CD4-positive, alpha-beta T cell treated with Interferon alpha-2 for 1 hour (primary cell): ENCODE measurements at regions not wholly inside any gene's neighbourhood (a gene's known extent, or its start where the extent isn't known, plus 50 kb on each side); places are given as distances from the start of the nearest gene placed in this dataset.
"Not testable (repeated sequence)": the region's sequence is repeated elsewhere in the genome, so short reads cannot be mapped to it uniquely, and the experiment has no call there.

Experiments
- DNase-seq, 2 donors: peaks; one replicate each; pipeline ENCODE4 v3.0.0-alpha.2; 2020 to 2022

GRCh38 chr1:14141656-14142055 lies 441.7 kb downstream of the PRDM2 start:
- DNase-seq: no peak

GRCh38 chr1:14142397-14143100 lies 442.6 kb downstream of the PRDM2 start:
- no peak for DNase-seq

- no peak for DNase-seq
Observed at GRCh38 chr1:14143777-14144176, 443.8 kb downstream of the PRDM2 start.

GRCh38 chr1:14148526-14148925 lies 448.5 kb downstream of the PRDM2 start:
- DNase-seq: no peak

DNA sequence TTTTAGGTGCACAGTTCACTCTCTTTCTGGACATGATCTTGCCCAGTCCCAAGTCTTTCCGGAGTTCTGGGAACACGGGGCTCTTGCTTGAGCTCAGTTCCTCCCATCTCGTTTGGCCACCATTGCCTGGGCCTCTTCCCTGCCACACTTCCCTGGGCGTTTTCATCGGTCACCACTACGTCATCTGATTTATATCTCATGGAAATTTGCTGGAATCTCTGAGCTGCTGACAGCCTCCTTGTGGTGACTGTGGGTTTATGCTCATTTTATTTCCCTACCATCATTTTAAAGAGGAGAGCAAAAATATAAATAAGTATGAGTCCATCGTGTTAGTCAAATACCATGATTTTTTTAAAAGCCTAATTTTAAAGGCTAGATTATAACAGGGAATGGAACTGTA lies 449.1 kb upstream of the KAZN start:
- DNase-seq: no peak

GRCh38 chr1:14156543-14156942 lies 441.9 kb upstream of the KAZN start:
- no peak for DNase-seq

- DNase-seq: no peak
Observed at GRCh38 chr1:14160781-14161180, 437.7 kb upstream of the KAZN start.

GRCh38 chr1:14163246-14163645 lies 435.2 kb upstream of the KAZN start:
- DNase-seq: no peak

DNA sequence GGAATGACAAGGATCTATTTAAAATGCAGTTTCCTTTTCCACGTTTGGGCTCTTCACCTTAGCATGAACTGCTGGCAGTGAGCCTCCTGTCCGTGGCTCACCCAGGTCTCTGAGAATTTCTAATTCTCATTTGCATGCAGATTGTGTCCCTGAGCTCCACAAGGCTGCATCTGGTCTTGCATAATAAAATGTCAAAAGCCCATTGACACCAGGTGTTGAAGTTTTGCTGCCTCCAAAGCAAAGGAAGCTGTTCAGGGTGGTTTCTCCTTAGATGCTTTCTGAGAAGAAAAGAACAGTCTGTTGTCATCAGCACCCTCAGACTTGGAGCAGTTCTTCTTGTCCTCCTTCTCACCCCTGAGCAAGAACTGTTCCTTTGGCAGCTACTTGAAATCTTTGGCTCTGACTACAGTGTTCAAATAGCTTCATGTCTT lies 433.1 kb upstream of the KAZN start:
- DNase-seq: no peak

DNA sequence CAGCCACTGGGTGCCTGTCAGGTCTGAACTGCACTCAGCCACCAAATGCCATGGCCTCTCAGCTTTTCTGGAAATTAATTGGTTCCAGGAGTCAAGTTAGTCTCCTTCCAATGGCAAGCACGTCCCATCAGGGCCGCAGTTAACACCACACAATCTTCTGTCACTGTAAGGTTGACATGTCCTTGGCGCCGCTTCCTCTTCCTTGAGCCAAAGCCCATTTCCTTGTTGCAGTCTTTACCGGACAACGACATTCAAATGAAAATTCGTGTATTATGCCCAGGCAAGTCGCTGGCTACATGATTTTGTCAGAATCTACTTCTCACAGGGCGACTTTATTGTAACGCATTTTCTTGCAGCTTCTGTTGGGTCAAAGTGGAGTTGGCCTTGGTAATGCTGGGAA lies 430.6 kb upstream of the KAZN start:
- no peak for DNase-seq

DNA sequence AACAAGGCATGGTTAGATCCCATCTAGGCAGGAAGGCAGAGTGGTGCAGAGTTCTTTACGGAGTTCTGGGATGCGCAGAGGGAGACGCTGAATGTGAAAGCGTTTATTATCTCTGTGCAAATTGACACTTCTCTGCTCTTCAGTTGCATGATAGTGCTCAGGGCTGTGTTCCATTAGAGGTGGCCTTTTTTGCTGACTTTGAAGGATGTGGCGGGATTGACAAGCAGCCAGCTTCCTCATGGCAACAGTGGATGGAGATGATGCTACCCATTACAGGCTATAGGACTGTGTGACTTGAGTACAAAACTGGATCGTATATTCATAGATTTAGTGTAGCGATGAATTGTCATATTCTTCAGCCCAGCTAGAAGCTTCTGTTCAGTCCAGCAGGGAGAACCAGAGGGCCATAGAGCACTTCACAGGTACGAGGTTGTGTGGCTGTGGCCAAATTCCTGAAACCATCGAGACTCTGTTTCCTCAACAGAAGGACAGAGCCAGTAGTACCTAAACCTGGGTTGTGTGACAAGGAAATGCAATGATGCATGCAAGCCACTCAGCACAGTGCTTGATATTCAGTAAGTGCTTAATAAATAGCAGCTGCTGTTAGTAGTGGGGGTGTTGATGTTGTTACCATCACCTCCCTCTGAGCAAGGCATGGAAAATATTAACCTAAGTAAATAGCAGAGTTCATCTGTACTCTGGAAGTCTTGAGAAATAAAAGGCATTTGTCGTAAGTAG lies 430.0 kb upstream of the KAZN start:
- DNase-seq: no peak

DNA sequence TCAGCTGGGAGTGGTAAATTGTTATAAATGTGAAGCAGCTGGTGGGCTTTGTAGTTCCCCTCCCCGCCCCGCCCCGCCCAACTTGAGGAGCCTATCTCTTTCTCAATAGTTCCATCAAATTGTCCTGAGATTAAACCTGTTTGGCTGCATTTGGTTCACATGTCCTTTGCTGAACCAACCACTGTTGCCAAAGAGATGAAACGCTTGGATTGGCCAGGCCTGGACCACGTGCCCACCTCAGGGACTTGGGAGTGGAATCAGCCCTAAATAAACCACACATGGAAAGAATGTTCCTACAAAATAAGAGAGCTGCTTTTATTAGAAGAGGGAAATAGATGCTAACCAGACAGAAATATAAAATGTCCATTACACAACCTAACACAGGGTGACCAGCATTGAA lies 424.9 kb upstream of the KAZN start:
- DNase-seq: no peak

DNA sequence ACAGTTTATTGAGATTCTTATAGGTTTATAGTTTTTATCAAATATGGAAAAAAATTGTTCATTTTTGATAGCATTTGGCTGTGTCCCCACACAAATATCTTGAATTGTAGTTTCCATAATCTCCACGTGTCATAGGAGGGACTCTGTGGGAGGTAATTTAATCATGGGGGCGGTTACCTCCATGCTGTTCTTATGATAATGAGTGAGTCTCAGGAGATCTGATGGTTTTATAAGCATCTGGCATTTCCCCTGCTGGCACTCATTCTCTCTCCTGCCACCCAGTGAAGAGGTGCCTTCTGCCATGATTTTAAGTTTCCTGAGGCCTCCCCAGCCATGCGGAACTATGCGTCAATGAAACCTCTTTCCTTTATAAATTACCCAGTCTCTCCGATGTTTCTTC lies 420.6 kb upstream of the KAZN start:
- DNase-seq: not testable (repeated sequence)

- DNase-seq: no peak
Observed at GRCh38 chr1:14180738-14181137, 417.7 kb upstream of the KAZN start.

- DNase-seq: no peak
Observed at GRCh38 chr1:14181191-14181795, 417.2 kb upstream of the KAZN start.

GRCh38 chr1:14182856-14183255 lies 415.6 kb upstream of the KAZN start:
- no peak for DNase-seq

DNA sequence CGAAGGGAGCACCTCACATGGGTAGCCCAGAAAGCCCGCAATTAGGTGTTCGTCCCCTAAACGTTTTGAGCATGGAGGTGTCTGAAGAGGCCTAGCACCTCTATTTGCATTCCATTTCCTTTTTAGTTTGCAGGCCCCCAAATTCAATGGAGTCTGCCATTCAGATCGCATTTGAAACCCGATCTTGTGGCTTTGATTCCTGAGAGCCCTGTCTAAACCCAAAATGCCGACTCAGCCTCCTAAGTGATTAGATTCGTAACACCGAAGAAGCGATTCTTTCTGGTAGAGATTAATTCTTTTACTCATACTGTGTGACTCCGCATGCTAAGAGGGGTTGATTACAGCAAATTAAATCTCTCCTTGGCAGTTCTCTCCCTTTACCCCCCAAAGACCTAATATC lies 415.2 kb upstream of the KAZN start:
- no peak for DNase-seq

DNA sequence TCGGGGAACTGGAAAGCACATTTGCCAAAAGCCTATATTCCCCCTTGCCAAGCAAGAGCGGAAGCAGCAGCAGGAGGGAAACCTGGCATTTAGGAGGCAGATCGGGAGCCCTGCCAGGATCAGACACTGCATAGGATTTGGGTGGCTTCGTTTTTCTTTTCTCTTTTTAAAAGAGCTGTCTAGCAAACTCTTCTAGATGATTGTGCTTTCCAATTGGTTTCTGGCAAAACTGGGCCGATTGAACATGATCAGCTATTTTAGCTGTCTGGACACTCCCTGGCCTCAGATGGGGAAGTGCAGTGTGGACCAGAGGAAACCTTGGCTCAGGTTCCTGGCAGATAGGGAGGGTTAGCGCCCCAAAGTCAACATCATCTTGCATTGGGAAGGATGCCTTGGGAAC lies 414.0 kb upstream of the KAZN start:
- DNase-seq: no peak

GRCh38 chr1:14189381-14189780 lies 409.1 kb upstream of the KAZN start:
- no peak for DNase-seq

- DNase-seq: no peak
Observed at GRCh38 chr1:14190508-14190907, 408.0 kb upstream of the KAZN start.

DNA sequence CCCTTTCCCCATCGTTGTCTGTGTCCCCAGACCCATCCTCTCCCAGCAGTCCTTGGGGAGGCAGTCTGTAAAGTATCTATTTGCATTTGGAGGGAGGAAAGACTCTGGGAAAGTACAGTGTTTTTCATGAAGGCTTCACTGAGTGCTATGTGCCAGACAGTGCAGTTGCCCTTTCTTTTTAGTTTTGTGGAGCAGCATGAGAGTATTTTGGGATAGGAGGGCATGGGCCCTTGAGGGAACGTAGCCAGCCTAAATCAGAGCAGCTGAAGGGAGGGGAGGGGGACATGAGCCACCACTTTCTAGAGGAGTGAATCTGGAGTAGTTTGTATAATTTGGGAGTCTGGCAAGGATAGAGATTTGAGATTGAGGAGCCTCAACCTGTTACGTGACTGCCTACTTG lies 404.0 kb upstream of the KAZN start:
- DNase-seq: no peak

GRCh38 chr1:14205066-14205465 lies 393.4 kb upstream of the KAZN start:
- no peak for DNase-seq

GRCh38 chr1:14215151-14215550 lies 383.3 kb upstream of the KAZN start:
- DNase-seq: no peak

GRCh38 chr1:14217384-14217783 lies 381.1 kb upstream of the KAZN start:
- DNase-seq: no peak
